NCI-H1105 treated with DMSO at 0.1 percent for 48 hours (cell line): ENCODE measurements at regions not wholly inside any gene's neighbourhood (a gene's known extent, or its start where the extent isn't known, plus 50 kb on each side); places are given as distances from the start of the nearest gene placed in this dataset.
"Not testable (repeated sequence)": the region's sequence is repeated elsewhere in the genome, so short reads cannot be mapped to it uniquely, and the experiment has no call there.

ENCODE experiments used
- DNase-seq: peaks from one replicate; lab custom pipeline; 2025; lab: John Stamatoyannopoulos, UW

- no peak for DNase-seq
Observed at GRCh38 chr16:62391134-62391533, 354.9 kb upstream of the CDH8 start.

- DNase-seq = no peak
Observed at GRCh38 chr16:62390214-62390613, 354.0 kb upstream of the CDH8 start.

GRCh38 chr16:62386411-62386810 lies 350.2 kb upstream of the CDH8 start:
- DNase-seq = no peak

DNA sequence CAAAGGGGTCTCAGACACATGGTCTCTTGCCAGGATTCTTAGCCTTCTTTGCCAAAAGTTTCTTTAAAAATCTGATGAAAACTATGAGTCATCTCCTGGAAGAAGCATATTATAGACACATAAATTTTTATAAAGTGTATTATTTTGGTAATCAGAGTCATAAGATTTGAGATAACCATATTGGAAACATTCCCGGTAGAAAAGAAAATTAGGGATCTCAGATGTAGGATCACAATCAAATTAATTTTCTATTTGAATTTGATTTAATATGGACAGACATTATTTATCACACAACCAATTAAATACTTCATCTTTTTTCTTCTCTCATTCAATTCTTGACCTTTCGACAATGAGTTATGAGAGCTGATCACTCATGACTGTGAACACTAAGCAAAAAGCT lies 347.7 kb upstream of the CDH8 start:
- no peak for DNase-seq

DNA sequence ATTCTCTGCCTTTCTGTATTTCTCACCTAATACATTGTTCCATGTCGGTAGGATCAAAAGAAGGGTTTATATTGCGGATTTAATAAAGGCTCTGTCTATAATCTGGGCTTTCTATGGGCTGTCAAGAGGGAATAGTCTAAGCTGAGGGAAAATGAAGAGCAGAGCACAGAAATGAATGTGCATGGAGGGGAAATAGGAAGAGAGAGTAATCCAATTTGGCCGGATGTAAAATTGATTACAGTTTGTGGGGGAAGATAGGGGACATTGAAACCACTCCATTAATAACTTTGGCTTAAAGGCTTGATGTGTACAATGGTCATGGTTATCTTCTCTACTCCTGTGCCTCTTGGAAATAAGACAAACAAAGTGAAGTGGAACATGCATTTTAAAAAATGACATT lies 334.2 kb upstream of the CDH8 start:
- DNase-seq = no peak

DNA sequence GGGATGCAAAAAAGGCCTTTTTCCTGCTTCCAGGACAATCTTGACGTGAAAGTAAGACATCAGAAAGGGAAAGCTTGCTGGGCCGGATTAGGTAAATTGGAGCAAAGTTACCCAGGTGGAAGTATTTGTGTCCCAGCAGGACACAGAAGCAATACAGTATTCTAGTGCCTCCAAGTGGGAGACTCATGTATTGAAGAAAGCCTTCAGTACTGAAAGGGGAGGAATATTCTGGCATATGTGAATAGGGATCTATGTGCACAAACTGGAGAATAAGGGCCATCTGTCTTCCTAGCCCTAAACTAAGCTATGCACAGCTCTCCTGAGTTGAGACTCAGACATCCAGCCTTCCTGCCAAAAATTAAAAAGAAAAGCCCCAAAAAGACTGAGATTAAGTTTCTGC lies 327.3 kb upstream of the CDH8 start:
- DNase-seq = no peak

DNA sequence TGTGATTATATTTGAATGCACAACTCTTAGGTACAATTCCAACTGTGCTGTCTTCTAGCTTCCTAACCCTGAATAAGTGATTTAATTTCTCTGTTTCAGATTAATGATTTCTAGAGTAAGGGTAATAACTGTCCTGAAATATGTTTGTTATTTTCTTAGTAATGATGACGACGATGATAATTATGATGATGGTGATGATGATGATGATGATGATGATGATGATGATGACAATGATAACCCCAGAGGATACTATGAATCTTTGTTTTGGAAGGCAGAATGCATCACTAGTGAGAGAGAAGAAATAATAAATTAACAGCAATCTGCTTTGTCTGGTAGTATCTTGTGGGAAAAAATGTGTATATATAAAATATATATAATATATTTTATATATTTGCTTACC lies 317.1 kb upstream of the CDH8 start:
- no peak for DNase-seq

DNA sequence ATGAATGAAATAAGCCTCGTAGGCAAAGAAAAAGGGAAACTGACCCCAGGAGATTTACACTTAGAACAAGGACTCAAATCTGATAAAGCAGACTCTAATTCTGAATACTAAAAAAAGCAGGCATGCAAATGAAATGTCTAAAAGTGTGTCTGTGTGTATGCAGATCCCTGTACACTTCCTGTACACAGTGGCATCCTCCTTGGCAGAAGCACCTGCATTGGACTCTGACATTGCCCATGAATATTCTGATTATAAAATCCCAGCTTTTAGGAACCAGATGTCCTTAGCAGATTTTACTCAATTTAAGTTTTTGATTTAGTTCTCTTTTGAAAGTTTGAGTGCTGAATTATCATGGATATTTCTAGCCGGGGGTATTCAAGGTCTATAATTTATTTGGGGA lies 306.0 kb upstream of the CDH8 start:
- no peak for DNase-seq

- no peak for DNase-seq
Observed at GRCh38 chr16:62335356-62335755, 299.1 kb upstream of the CDH8 start.

DNA sequence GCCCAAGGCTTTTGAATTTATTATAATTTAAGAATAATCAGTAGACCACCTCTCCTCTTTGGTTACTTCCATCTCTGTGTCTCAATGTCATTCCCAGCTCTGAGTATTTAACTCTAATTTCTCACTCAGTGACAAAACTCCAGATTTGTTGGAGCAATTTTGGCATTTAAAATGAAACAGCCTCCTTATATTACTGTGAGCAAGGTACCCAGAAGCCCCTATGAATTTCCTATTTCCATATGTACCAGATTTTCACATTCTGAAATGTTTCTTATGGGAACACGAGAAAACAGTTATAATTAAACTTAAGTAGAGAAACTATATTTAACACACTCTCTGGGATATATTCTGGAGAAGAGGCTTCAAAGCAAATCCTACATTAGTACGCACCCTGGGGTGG lies 285.4 kb upstream of the CDH8 start:
- DNase-seq = no peak

- DNase-seq = no peak
Observed at GRCh38 chr16:62298600-62298999, 262.4 kb upstream of the CDH8 start.

DNA sequence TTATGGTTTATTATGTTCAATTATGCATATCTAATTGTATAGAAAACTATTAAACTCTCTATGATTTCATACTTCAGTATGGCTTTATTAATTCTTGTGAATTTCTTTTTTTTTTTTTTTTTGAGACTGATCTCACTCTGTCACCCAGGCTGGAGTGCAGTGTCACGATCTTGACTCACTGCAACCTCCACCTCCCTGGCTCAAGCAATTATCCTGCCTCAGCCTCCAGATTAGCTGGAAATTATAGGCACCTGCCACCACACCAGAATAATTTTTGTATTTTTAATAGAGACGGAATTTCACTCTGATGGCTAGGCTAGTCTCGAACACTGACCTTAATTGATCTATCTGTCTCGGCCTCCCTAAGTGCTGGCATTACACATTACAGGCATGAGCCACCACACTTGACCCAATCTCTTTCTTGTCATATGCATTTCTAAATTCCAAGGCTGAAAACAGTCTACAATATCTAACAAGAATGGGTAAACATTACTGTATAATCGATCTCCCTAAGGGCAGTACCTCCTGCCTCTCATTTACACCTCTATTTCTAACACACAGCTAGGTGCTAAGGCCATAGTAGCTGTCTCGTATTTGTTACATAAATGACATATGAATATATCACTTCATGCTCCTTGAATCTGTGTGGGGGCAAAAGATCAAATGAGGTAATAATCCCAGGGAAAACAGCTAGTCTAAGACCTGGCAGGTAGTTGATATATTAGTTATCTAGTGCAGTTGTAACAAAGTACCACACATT lies 258.2 kb upstream of the CDH8 start:
- no peak for DNase-seq

DNA sequence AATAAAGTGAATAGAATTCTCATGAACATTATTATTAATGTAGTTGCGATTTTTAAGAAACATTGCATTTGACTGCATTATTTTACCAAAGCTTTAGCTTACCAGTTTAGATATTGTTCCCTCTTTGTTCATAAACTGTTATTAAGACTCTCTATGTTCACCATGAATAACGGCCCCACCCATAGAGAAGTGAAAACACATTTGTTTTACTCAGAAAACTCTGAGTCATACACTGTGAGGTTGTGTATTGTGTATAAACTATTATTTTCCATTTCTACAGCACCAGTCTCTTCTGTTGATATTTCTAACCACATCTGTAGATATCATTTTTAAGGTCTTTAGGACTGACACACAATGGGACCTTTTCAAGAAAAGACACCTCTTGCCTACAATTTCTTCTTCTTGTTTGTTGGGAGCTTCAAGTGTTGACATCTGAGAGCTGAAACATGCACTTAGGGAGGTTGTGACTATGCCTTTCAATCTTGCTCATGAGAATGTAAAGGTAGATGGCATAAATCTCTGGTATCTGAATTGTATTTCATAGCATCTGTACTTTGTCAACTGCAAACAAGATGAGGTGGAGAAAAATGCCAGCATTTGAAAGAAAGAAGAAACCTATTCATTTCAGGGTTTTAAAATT lies 252.9 kb upstream of the CDH8 start:
- no peak for DNase-seq

DNA sequence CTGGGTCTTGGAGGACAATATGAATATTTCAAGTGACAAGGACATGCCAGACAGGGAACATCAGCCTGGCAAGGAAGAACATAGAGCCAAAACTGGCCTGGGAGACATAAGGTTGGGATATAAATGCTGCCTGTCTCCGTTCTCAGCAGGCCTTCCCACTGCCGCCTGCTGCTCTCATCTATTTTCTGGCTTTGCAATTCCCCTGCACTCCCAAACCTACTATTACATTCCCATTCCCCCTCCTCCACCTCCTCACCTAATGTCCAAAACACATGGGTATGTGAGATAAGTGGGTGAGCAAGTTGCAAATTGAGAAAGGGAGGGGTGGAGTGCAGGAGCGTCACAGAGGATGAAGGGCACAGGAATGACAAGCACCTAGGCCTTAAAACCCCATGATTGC lies 244.3 kb upstream of the CDH8 start:
- DNase-seq = no peak

DNA sequence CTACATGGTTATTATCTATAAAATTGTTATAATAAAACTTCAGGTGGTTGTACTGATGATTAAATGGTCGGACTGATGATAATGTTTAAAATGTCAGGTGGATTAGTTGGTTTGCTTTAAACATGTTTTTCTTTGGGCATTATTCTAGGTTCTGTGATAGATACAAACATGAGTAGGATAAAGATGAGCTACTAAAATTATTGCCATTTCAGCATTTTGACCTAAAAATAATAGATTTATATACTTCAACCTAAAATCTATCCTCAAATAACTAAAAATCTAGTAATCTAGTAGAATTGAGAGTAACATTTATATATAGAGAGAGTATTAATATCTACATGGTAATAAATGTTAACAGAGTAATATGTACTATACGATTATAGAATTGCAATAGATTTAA lies 241.7 kb upstream of the CDH8 start:
- no peak for DNase-seq

DNA sequence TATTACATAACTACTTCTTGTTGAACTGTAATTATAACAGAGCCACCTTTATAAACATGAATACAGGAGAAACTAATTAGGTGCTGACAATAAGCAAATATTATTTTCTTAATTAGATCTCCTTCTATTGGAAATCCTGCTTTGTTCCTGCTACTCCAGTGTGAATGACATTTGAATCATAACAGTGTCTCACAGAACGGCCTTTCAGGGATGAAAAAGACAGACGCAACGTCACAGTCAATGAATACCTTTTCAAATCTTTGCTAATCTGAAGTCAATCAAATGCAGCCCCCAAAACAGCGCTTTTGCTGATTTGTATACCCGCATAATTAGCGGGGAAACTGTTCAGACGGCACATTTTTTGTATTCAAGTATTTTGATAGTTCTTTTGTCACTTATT lies 240.4 kb upstream of the CDH8 start:
- DNase-seq = no peak

DNA sequence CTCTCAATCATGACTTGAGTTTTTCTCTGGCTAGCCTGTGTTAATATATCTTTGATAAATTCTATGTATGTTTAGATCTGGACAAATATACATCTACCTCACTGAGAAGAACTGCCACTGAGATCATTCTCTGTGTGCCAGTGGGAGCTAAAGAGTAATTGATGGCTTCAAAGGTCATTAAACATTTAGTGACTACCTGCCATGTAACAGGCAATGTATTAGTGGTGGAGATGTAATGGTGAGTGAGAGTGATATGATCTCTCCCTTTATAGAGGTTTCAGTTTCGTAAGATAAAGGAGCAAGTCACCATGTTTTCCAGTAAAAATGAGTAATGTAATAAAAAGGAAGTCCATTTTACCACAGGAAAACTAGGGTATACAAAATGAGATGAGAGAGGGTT lies 235.8 kb upstream of the CDH8 start:
- DNase-seq = no peak

- no peak for DNase-seq
Observed at GRCh38 chr16:62261760-62262159, 225.5 kb upstream of the CDH8 start.

DNA sequence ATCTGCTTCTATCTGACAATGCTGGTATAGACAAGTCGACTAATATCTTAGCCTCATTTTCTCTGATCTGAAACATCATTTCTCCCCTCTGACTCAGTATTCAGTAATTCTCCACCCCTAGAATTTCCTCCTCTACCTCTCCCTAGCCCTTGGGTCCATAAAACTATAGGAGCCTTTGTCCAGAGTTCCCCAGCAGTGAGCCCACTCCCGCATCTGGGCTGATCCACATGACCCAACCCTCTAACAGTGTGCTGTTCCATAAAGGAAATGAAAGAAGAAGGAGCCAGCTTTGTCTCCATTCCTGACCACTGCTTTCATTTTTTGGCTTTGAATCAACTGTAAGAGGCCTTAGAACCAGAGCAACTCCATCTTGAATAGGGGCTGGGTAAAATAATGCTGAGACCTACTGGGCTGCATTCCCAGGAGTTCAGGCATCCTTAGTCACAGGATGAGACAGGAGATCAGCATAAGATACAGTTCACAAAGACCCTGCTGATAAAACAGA lies 222.7 kb upstream of the CDH8 start:
- not testable (repeated sequence) for DNase-seq

DNA sequence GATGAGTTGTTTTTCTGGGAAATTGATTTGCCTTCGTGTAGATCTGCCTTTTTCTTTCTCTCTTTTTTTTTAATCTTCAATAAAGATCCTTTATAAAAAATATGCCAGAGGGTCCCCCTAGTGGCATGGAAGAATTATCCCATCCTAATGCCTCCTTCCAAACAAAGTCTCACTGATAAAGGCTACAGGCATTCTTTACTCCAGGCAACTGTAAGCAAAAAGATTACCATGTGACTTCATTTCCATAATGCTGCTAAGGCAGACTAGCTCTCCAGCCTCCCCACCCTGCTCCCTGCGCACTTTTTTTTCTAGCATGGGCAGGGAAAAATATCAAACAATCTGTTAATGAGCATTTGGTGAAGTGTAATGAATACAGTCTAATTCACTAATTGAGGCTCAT lies 220.2 kb upstream of the CDH8 start:
- DNase-seq = peak; percentile 5

- DNase-seq = no peak
Observed at GRCh38 chr16:62254847-62255246, 218.6 kb upstream of the CDH8 start.

- DNase-seq = no peak
Observed at GRCh38 chr16:62254372-62254771, 218.1 kb upstream of the CDH8 start.

DNA sequence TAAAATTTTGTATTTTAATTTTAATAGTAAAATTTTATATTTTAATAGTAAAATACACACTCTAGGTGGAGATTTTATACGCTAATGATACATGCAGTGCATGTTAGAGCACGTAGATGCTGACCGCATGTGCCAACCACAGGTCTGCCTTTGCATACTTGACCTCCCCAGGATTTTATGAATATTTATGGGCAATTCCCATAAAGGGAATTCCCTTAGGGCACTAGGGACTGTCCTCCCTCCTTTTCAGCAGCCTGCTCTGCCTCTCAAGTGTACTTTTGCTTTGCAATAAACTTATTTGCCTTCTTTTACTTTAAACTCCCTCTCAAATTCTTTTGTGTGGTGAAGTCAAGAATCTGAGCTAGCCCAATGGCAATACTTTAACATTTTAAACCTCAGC lies 217.7 kb upstream of the CDH8 start:
- DNase-seq = no peak

GRCh38 chr16:62249069-62249468 lies 212.8 kb upstream of the CDH8 start:
- no peak for DNase-seq
